HG02571 (cell line): ENCODE measurements at regions not wholly inside any gene's neighbourhood (a gene's known extent, or its start where the extent isn't known, plus 50 kb on each side); places are given as distances from the start of the nearest gene placed in this dataset.
A peak's percentile ranks its signal among the peaks of the same experiment; 100 is the strongest.

Experiments used
- ATAC-seq: cut with Tn5 transposase; IDR thresholded peaks from one replicate; pipeline ENCODE4 v1.9.1; 2021; ENCODE audit warnings: mild to moderate bottlenecking, moderate library complexity; ENCODE audit not compliant: unreplicated experiment

DNA sequence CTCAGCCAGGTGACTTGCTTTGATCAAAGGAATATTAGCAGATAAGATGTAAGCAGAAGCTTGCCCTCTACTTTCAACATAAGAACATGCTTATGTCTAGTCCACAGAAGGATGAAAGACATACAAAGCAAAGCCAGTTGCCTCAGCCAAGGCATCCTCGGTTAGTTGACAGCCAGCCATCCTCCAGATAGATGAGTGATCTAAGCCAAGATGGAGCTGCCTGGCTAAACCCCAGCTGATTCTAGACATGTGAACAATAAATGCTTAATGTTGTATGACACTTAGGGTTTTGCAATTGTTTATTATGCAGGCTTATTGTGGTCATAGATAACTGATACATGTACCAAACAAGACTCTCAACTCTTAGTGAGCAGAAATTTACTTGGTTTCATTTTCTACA is 157.6 kb upstream of the TMTC2 start:
- no peak for ATAC-seq

GRCh38 chr12:82529954-82530353 is 156.8 kb upstream of the TMTC2 start:
- no peak for ATAC-seq

DNA sequence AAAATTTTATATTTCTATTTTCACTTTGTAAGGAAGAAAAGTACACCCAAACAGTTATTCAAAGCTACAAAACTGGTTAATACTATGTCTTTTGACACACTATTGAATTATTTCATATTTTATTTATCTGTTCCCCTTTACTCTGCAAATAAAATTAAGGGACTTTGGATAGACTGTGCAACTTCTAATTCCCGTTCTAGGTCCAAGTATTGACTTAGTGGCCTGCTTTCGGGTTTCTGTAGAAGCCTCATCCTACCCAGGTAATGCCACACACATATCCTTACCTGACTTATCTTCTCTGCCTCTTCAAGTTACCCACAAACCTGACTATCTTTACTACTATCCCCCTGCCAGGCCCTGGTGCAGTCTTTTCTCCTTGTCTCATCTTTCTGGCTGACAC is 156.3 kb upstream of the TMTC2 start:
- ATAC-seq, result no peak

DNA sequence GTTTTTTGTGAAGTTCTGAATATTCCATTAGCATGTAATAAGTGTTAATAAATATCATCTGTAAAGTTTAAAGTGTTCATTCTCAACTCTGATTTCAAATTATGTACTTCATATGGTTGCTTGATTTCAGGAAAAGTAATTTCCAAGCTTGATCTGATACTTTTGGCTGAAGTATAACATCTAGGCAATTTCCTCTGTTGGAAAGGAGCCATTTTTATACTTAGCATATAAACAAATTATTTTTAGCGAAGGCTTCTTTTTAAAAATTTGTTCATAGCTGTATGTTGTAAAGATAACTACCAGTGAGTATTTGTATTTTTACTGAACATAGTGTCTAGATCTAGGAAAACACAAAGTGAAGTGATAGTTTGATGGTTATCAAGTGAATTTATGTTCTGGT is 153.4 kb upstream of the TMTC2 start:
- no peak for ATAC-seq

GRCh38 chr12:82537436-82537835 is 149.3 kb upstream of the TMTC2 start:
- ATAC-seq, result no peak

DNA sequence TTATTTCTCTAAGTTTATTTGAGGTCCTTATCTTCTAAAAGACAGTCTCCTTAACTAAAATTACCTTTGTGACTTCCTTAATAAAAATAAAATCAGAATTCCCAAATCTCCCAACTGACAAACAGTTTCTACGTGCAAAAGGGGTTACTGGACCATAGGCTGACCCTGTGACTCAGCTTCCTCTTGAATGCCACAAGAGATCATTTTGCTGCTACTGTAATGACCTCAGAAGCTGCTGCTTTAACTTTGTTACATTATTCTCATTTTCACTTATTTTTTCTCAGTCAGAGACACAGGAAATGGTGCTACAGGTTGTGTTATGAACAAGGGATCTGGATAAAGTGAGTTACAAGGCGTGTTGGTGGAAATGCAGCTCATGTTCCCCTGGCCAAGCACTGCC is 132.2 kb upstream of the TMTC2 start:
- ATAC-seq, result no peak

- ATAC-seq, result no peak
These were observed 131.0 kb upstream of the TMTC2 start for GRCh38 chr12:82555699-82556098.

DNA sequence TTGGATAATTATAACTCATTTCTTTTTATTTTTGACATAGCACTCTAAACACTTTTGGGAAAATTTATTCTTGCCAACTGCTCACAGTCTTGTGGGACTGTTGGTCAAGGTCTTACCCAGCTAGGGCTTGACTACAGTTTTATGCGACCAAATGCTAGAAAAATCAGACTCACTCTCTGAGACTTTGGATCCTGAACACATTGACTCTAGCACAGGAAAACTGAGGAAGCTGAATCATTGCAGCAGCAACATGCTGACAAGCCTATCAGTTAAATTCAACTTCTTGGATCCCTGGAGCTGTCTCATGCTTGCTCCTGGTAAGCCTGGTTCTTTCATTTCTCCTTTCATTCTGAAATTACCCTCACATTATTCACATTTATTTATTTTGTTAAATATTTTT is 120.7 kb upstream of the TMTC2 start:
- ATAC-seq, result no peak

- no peak for ATAC-seq
These were observed 119.0 kb upstream of the TMTC2 start for GRCh38 chr12:82567688-82568087.

- no peak for ATAC-seq
These were observed 112.5 kb upstream of the TMTC2 start for GRCh38 chr12:82574191-82574590.

- no peak for ATAC-seq
These were observed 108.0 kb upstream of the TMTC2 start for GRCh38 chr12:82578725-82579124.

DNA sequence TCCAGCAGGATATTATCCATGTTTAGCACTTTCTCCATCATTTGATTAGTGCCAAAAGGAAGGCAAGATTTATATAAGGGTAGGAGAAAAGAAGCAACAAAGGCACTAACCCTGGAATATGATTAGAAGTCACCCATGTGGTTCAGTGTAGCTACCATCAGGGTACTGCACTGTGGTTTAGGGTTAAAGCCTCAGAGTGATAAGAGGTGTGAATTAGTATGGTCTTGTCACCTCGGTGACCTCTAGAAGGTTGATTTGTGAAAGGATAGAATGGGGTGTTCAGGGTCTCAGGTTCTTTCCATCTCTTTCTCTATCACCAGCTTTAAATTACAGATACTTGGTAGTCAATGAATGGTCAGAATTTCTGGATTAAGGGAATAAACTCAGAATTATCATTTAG is 103.0 kb upstream of the TMTC2 start:
- no peak for ATAC-seq

DNA sequence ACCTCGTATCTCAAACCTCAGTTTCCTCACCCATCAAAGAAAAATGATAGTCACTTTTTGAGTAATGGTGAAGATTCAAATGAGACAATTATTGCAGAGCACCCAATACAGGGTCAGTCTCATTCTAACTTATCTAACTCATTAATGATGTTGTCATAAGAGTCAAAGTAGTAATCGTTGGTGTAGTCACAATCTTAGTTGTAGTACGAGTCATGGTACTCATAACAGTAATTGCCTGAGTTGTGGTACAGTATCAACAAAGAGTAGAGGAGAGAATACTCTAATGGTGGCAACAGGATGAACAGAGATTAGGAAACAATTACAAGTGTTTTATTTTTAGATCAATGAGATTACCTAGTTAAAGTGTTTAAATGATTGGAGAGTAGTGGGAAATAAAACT is 93.6 kb upstream of the TMTC2 start:
- peak; percentile 42 for ATAC-seq

GRCh38 chr12:82593901-82594396 is 92.8 kb upstream of the TMTC2 start:
- peak; percentile 96 for ATAC-seq

DNA sequence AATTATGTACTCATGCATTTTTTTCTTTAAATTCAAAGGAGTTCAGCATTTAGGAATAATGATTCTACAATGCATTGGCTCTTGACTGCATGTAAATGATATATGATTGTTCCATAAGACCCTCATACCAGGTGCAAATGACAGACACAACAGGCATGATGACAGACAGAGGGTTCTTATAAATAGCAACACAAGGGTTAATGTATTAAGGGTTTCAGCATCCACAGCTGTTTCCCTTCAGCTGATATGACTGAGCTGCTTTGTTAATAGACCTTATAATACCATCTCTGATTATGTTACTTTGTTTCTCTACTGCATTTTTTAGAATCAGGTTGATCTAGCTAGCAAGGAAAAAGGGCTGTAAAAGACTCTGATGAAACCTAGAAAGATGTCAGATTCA is 90.8 kb upstream of the TMTC2 start:
- no peak for ATAC-seq

- no peak for ATAC-seq
These were observed 90.2 kb upstream of the TMTC2 start for GRCh38 chr12:82596483-82596882.

DNA sequence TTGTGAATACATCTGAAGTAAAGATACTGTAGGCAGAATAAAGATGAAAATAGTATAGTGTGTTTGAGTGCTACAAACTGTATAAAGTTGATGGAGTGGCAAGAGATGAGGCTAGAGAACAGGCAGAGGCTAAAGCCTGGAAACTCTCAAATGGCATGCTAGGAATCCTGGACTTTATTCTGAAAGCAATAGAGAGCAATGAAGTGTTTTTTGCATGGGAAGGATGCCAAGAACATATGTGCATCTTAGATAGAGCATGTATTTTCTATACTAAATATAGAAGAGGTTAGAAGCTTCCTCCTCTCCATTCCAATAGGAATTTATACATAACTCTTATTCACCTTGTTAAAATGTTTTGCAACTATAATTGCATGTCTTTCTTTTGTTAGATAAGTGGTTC is 86.3 kb upstream of the TMTC2 start:
- no peak for ATAC-seq

GRCh38 chr12:82603647-82604046 is 83.1 kb upstream of the TMTC2 start:
- peak; percentile 58 for ATAC-seq

- ATAC-seq, result no peak
These were observed 81.6 kb upstream of the TMTC2 start for GRCh38 chr12:82605115-82605514.

- ATAC-seq, result no peak
These were observed 78.0 kb upstream of the TMTC2 start for GRCh38 chr12:82608706-82609105.

- ATAC-seq, result no peak
These were observed 77.3 kb upstream of the TMTC2 start for GRCh38 chr12:82609234-82609914.

- ATAC-seq, result no peak
These were observed 67.1 kb upstream of the TMTC2 start for GRCh38 chr12:82619644-82620043.

- ATAC-seq, result no peak
These were observed 65.8 kb upstream of the TMTC2 start for GRCh38 chr12:82620917-82621316.
